ENCODE measurements at regions not wholly inside any gene's neighbourhood (a gene's known extent, or its start where the extent isn't known, plus 50 kb on each side); places are given as distances from the start of the nearest gene placed in this dataset.
"Not testable (repeated sequence)": the region's sequence is repeated elsewhere in the genome, so short reads cannot be mapped to it uniquely, and the experiment has no call there.

DNA sequence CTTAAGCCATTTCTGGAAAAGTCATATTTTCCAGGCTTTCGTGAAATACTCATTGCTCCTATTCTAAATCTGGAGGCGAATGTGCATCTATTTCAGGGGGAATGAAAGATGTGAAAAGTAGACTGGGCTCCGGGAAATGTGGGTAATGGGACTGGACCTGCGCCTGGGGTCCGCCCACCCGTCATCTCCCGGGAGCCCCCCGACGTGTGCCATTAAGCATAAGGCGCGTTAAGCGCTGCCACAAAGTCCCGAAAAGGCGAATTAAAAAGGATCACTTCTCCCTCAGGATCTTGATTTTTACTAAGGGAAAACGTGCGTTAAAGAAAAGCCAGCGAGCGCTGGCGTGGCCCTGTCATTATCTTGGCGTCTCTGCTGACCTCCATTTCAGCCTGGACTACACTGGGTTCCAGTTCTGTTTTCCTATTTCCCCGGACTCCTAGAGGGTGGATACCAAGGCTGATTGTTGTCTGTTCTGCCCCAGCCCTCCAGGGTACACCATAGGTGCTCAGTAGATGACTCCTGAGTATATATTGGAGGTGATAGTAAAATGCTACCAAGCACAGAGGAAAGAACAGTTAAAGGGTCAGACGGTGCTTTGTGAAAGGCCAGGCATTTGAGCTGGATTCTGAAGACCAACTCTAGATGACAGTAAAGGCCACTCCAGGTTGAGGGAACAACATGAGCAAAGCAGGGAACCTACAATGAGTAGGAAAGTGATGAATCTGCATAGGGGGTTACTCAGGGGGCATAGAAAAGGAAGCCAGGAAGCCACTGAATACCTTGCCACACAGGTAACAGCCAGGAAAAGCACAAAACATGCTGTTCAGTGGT is 89.2 kb upstream of the ARID1B start:
- no peak for DNase-seq

GRCh38 chr6:156686995-156687788 is 90.0 kb upstream of the ARID1B start:
- no peak for DNase-seq

GRCh38 chr6:156686301-156686994 is 90.7 kb upstream of the ARID1B start:
- DNase-seq: peak; percentile 39

DNA sequence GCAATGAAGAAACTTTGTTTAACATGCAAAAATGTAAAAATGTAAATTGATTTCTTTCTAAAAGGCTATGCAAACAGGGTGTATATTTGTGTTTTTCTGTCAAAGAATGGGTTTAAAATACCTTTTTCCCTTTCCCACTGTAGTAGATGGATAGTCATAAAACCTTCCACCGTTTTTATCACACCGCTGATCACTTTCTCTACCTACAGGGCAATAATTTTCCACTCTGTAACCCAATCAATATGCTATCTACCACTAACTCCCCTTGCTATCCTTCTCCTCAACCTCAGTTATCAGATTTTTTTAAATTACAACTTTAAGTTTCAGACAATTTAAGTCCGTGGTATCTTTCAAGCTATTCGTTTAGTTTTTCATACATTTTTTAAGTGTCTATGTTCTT is 91.4 kb upstream of the ARID1B start:
- no peak for DNase-seq

GRCh38 chr6:156683821-156684220 is 93.4 kb upstream of the ARID1B start:
- no peak for DNase-seq

DNA sequence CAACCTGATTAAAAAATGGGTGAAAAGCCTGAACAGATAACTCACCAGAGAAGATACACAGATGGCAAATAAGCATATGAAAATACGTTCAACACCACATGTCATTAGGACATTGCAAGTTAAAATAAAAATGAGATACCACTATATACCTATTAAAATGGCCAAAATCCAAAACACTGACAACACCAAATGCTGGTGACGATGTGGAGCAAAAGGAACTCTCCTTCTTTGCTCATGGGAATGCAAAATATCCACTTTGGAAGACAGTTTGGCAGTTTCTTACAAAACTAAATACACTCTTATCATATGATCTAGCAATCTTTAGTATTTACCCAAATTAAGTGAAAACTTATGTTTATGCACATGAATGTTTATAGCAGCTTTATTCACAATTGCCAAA is 100.5 kb upstream of the ARID1B start:
- DNase-seq: no peak

DNA sequence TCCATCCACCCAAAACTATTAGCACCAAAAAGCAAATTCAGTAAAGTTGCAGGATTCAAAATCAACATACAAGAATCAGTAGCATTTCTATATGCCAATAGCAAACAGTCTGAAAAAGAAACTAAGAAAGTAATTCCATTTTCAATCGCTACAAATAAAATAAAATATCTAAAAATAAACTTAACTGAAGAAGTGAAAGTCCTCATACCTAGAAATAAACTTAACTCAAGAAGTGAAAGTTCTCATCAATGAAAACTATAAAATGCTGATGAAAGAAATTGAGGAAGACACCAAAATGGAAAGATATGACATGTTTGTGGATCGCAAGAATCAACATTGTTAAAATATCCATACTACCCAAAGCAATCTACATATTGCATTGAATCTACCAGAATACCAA is 103.0 kb upstream of the ARID1B start:
- DNase-seq: no peak

GRCh38 chr6:156670097-156670496 is 107.1 kb upstream of the ARID1B start:
- DNase-seq: not testable (repeated sequence)

DNA sequence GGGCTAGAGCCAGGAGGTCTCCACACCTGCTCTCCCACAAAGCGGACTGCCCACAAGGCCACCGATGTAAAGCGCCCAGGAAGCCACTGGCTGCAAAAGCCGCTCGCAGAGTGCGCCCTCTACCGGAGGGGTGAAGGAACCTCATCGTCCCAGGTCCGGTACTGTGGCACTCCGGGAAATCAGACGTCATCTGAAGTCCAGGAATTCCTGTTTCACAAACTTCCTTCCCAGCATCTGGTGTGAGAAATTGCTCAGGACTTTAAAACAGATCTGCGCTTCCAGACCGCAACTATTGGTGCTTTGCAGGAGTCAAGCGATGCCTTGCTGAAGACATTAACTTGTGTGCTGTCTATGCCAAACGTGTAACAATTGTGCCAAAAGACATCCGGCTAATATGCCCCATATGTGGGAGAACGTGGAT is 115.1 kb upstream of the ARID1B start:
- DNase-seq: no peak

DNA sequence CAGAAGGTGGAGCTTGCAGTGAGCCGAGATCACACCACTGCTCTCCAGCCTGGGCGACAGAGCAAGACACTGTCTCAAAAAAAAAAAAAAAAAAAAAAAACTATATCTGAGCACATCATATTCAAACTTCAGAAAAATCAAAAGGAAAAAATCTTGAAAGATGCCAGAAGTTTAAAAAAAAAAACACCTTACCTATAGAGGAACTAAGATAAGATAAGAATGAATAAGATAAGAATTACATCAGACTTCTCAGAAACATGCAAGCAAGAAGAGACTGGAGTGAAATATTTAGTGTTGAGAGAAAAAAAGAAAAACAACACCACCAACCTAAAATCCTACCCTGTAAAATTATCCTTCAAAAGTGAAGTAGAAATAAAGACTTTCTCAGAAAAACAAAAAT is 116.8 kb upstream of the ARID1B start:
- DNase-seq: no peak

- no peak for DNase-seq
Measured at GRCh38 chr6:156659822-156660198, 117.4 kb upstream of the ARID1B start.

DNA sequence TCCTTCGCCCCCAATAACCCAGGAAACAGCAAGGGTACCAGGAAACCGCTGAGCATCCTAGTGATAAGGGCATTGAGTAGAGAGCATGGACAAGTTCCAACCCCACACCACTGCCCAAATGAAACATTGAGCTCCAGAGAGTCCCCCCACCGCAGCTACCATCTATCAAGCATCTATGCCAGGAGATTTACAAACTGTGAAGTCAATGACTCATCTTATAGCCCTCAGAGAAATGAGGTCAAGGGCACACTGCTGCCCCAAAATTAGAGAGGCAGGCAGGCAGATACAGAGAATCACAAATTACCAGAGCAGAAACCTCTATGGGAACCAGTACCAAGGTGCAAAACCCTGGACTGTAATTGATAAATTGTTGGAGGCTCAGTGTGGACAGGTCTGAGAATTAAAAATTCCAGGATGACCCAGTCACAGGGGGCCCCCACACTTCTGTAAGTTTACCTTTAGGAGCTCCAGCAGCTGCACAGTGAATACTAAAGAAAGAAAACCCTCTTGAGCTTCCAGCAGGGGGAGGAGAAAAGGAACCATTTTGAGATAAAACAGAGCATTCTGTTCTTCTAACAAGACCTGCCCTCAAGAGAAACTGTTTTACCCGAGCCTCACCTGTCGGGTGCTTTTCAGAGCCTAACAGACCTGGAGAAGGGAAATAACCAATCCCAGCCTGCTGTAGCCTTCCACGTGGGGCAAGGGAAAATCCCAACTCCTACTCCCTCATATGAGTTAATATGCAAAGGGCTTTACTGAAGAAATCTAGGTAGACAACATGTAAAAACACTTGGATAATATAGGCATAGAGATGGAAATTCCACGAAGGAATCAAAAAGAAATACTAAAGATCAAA is 118.0 kb upstream of the ARID1B start:
- no peak for DNase-seq

DNA sequence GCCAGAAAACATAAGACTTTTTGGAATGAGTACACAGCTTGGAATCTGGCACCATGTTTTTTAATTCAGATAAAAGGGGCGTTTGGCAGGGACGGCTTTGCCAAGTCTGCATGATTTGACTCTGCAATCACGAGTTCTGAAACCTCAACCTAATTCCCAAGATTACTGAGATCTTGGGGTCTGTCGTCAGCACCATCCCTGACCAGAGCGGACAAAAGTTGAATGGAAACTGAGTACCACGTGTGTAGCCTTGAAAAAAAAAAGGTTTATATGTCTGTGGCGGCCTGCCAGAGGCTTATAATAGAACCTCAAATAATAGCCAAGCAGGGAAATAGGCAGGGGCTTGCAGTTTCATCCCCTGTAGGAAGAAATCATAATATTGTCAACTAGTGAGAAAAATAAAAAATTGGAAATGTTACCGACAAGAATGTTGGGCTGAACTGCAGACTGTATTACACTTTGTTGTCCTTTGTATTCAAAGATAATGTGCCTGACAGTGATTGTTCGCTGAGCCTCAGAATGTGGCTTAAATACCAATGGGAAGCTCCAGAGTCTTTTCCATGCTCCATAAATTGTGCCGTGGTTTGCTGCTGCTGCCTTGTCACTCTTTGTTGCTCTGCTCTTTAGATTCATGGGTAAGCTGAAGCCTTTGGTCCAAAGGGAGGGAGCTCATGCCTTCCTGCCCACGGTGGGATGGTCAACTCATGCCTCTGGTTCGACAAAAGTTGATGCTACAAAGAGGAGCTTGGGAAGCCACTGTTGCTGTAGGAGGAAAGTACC is 118.8 kb upstream of the ARID1B start:
- DNase-seq: no peak

- no peak for DNase-seq
Measured at GRCh38 chr6:156657296-156657695, 119.9 kb upstream of the ARID1B start.

GRCh38 chr6:156654919-156655918 is 122.0 kb upstream of the ARID1B start:
- DNase-seq: no peak

DNA sequence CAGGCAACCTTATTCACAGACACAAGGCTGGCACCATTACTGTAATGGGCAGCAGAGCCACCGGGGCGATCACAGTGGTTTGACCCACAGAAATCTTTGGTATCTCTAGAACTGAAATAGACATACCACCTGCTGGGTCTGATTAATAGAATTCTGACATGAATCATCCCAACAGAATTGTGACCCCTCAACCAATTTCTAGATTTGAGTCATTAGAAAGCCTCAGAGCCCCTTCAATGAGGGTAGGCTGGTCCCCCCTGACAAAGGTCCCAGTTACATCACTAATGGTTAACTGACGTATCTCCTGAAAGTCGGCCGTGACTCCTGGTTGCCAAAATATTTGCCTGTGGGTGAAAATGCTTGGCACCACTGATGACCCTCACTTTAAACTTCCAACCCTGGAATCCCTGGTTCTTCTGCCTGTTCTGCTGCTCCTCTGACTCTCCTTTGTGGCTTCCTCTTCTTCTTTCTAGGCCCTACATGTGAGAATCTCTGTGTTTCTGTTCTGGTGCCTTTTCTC is 124.9 kb upstream of the ARID1B start:
- no peak for DNase-seq

GRCh38 chr6:156651486-156651885 is 125.7 kb upstream of the ARID1B start:
- DNase-seq: no peak

GRCh38 chr6:156650896-156651390 is 126.2 kb upstream of the ARID1B start:
- no peak for DNase-seq

- DNase-seq: no peak
Measured at GRCh38 chr6:156648616-156649015, 128.6 kb upstream of the ARID1B start.

DNA sequence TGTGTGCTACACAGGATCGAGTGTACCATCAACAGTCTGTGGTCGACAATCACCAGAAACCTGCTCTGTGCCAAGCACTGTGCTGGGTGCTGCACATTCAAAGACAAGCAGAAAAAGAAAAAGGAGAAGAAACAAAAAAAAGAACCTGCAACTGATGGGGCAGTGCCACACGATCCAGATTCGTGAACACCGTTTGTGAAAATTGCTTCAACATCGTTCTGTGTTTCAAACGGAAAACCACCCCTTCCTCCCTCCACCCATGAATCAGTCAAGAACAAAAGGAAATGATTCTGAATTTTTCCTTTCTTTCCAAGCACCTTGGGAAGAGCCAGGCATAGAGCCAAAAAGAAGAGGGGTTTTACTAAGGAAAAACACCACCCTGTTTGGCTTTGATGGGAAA is 129.2 kb upstream of the ARID1B start:
- no peak for DNase-seq
